HG03432 (cell line): ENCODE measurements at regions not wholly inside any gene's neighbourhood (a gene's known extent, or its start where the extent isn't known, plus 50 kb on each side); places are given as distances from the start of the nearest gene placed in this dataset.
"Not testable (repeated sequence)": the region's sequence is repeated elsewhere in the genome, so short reads cannot be mapped to it uniquely, and the experiment has no call there.

Experiments
- ATAC-seq: cut with Tn5 transposase; IDR thresholded peaks from one replicate; pipeline ENCODE4 v1.9.1; 2021; ENCODE audit warnings: mild to moderate bottlenecking, moderate library complexity; ENCODE audit not compliant: unreplicated experiment

- ATAC-seq, result no peak
Measured at GRCh38 chr7:125065546-125065945, 135.9 kb upstream of the POT1 start.

- ATAC-seq, result no peak
Measured at GRCh38 chr7:125065001-125065400, 135.4 kb upstream of the POT1 start.

GRCh38 chr7:125061776-125062397, 132.3 kb upstream of the POT1 start:
- ATAC-seq, result peak; percentile 93

- not testable (repeated sequence) for ATAC-seq
Measured at GRCh38 chr7:125061083-125061745, 131.6 kb upstream of the POT1 start.

- ATAC-seq, result no peak
Measured at GRCh38 chr7:125059861-125060456, 130.3 kb upstream of the POT1 start.

- ATAC-seq, result no peak
Measured at GRCh38 chr7:125057963-125058362, 128.3 kb upstream of the POT1 start.

GRCh38 chr7:125055376-125055775, 125.8 kb upstream of the POT1 start:
- ATAC-seq, result no peak

GRCh38 chr7:125046767-125047166, 117.1 kb upstream of the POT1 start:
- ATAC-seq, result no peak

- ATAC-seq, result no peak
Measured at GRCh38 chr7:125033506-125033905, 103.9 kb upstream of the POT1 start.

GRCh38 chr7:125032943-125033342, 103.3 kb upstream of the POT1 start:
- no peak for ATAC-seq

GRCh38 chr7:125030756-125031387, 101.2 kb upstream of the POT1 start:
- no peak for ATAC-seq

- no peak for ATAC-seq
Measured at GRCh38 chr7:125025620-125026019, 96.0 kb upstream of the POT1 start.

GRCh38 chr7:125020801-125021200, 91.2 kb upstream of the POT1 start:
- no peak for ATAC-seq

- no peak for ATAC-seq
Measured at GRCh38 chr7:125010540-125010939, 80.9 kb upstream of the POT1 start.

GRCh38 chr7:124996778-124997177, 67.2 kb upstream of the POT1 start:
- no peak for ATAC-seq

- ATAC-seq, result no peak
Measured at GRCh38 chr7:124992851-124993562, 63.4 kb upstream of the POT1 start.

- ATAC-seq, result no peak
Measured at GRCh38 chr7:124989911-124990310, 60.3 kb upstream of the POT1 start.
